Left cardiac atrium (tissue), 4 donors: ENCODE measurements at regions not wholly inside any gene's neighbourhood (a gene's known extent, or its start where the extent isn't known, plus 50 kb on each side); places are given as distances from the start of the nearest gene placed in this dataset.

Experiments
- ATAC-seq, 2 donors: fragments of 200-7000 bp; cut with Tn5 transposase; one replicate each; pipeline ENCODE4 v1.9.1; 2020; ENCODE audit warnings: mild to moderate bottlenecking in 2 of 2, moderate library complexity in 2 of 2
- DNase-seq: peaks from one replicate; pipeline ENCODE4 v3.0.0-alpha.2; 2020
- intact Hi-C, 2 donors: fragments of 100-400 bp; cut with DNase I; formaldehyde crosslinking; loops; one replicate each; pipeline versions ENCODE4 v1.14.1 to v1.15.1; 2022 to 2023
- donor health status: DM: no; HTN: yes; CAD: no.
- donor health status: DM: no; HTN: yes; CAD: no; lungs with severe emphysema.
- donor health status: DM: yes; HTN: yes; CAD: no.
- donor health status: Dilated cardiomyopathy.

- intact Hi-C loops, result no loop called here
- DNase-seq (no peak), ATAC-seq (no peak)
Observed at GRCh38 chrX:69255441-69256290, 90.4 kb upstream of the PJA1 start.

GRCh38 chrX:69253821-69254220 is 88.6 kb upstream of the PJA1 start:
- ATAC-seq, result no peak
- intact Hi-C loops, result no loop called here
- DNase-seq, result no peak

GRCh38 chrX:69243276-69243675 is 78.0 kb upstream of the PJA1 start:
- intact Hi-C loops, result no loop called here
- ATAC-seq, result no peak
- no peak for DNase-seq

- DNase-seq (no peak), ATAC-seq (peak; percentile 55 to 71)
- intact Hi-C loops, result loop anchor here in 1 of 2 donors (10.0 kb wide), 1 partner anchor 46 kb away; no protein-coding TSS in a partner anchor
Observed at GRCh38 chrX:69238887-69239231, 73.6 kb upstream of the PJA1 start.

GRCh38 chrX:69238114-69238886 is 73.0 kb upstream of the PJA1 start:
- ATAC-seq (peak; percentile 73 to 83), DNase-seq (peak; percentile 39)
- intact Hi-C loops, result loop anchor here in 1 of 2 donors (10.0 kb wide), 1 partner anchor 47 kb away; no protein-coding TSS in a partner anchor

- intact Hi-C loops, result loop anchor here in 1 of 2 donors (10.0 kb wide), 1 partner anchor 48 kb away; no protein-coding TSS in a partner anchor
Observed at GRCh38 chrX:69237236-69237635, 72.0 kb upstream of the PJA1 start.

GRCh38 chrX:69236641-69237040 is 71.4 kb upstream of the PJA1 start:
- no peak for ATAC-seq
- intact Hi-C loops, result loop anchor here in 1 of 2 donors (10.0 kb wide), 1 partner anchor 48 kb away; no protein-coding TSS in a partner anchor

More at GRCh38 chrX:69237236-69237635, 72.0 kb upstream of the PJA1 start:
- ATAC-seq (no peak), DNase-seq (no peak)

GRCh38 chrX:69234624-69235023 is 69.4 kb upstream of the PJA1 start:
- ATAC-seq (no peak), DNase-seq (no peak)
- intact Hi-C loops, result loop anchor here in 1 of 2 donors (10.0 kb wide), 1 partner anchor 50 kb away; no protein-coding TSS in a partner anchor

More at GRCh38 chrX:69236641-69237040, 71.4 kb upstream of the PJA1 start:
- no peak for DNase-seq

- intact Hi-C loops, result loop anchor here in 1 of 2 donors (10.0 kb wide), 1 partner anchor 52 kb away; no protein-coding TSS in a partner anchor
- DNase-seq (no peak), ATAC-seq (peak in 1 of 2 donors; percentile 58)
Observed at GRCh38 chrX:69232945-69233344, 67.7 kb upstream of the PJA1 start.

GRCh38 chrX:69231903-69232302 is 66.7 kb upstream of the PJA1 start:
- no peak for ATAC-seq
- intact Hi-C loops, result loop anchor here in 1 of 2 donors (10.0 kb wide), 1 partner anchor 53 kb away; no protein-coding TSS in a partner anchor
- no peak for DNase-seq

GRCh38 chrX:69229436-69229835 is 64.2 kb upstream of the PJA1 start:
- no peak for DNase-seq
- intact Hi-C loops, result loop anchor here (10.0 kb wide), 3 partner anchors 75 to 405 kb away; partner anchors contain the start of gene EFNB1 (in 1 of the 2)
- ATAC-seq, result no peak

GRCh38 chrX:69228732-69229131 is 63.5 kb upstream of the PJA1 start:
- intact Hi-C loops, result loop anchor here (10.0 kb wide), 3 partner anchors 74 to 404 kb away; partner anchors contain the start of gene EFNB1 (in 1 of the 2)
- ATAC-seq, result no peak
- no peak for DNase-seq

GRCh38 chrX:69226459-69227158 is 61.4 kb upstream of the PJA1 start:
- DNase-seq (no peak), ATAC-seq (no peak)
- intact Hi-C loops, result loop anchor here (2.0 to 10.0 kb wide), 4 partner anchors 72 to 404 kb away; partner anchors contain the start of gene EFNB1 (in 1 of the 2)

- DNase-seq, result peak; percentile 75
- peak; percentile 86 to 90 for ATAC-seq
- intact Hi-C loops, result loop anchor here (5.0 to 10.0 kb wide), 4 partner anchors 60 to 398 kb away; partner anchors contain the start of gene EFNB1 (in 1 of the 2)
Observed at GRCh38 chrX:69222103-69223090, 57.1 kb upstream of the PJA1 start.

GRCh38 chrX:69221239-69222102 is 56.2 kb upstream of the PJA1 start:
- DNase-seq (no peak), ATAC-seq (no peak)
- intact Hi-C loops, result loop anchor here (5.0 to 10.0 kb wide), 4 partner anchors 61 to 397 kb away; partner anchors contain the start of gene EFNB1 (in 1 of the 2)

- DNase-seq (no peak), ATAC-seq (no peak)
- intact Hi-C loops, result loop anchor here (10.0 kb wide), 2 partner anchors 124 to 154 kb away; no protein-coding TSS in a partner anchor
Observed at GRCh38 chrX:69218407-69218997, 53.2 kb upstream of the PJA1 start.
